NB4 (cell line): ENCODE measurements at regions not wholly inside any gene's neighbourhood (a gene's known extent, or its start where the extent isn't known, plus 50 kb on each side); places are given as distances from the start of the nearest gene placed in this dataset.

Source experiments
- CTCF ChIP-seq: IDR thresholded peaks from one replicate; pipeline ENCODE4 v1.5.1; 2012; ENCODE audit warnings: low read depth, low read length
- MAX ChIP-seq: IDR thresholded peaks from 2 replicates; pipeline ENCODE4 v1.6.1; 2011; ENCODE audit warnings: low read depth, low read length

- TF ChIP-seq CTCF (no peak), MAX (no peak)
Measured at GRCh38 chr1:193411215-193411614, 224.8 kb upstream of the B3GALT2 start.
